SK-N-SH (cell line): ENCODE measurements at regions not wholly inside any gene's neighbourhood (a gene's known extent, or its start where the extent isn't known, plus 50 kb on each side); places are given as distances from the start of the nearest gene placed in this dataset.
A peak's percentile ranks its signal among the peaks of the same experiment; 100 is the strongest.

Experiments
- CTCF ChIA-PET: fragments of 300-600, 350-600 bp; formaldehyde crosslinking; extraction: SDS; loops from one replicate; lab custom pipeline; 2021; lab: Yijun Ruan, JAX
- POLR2A ChIA-PET: fragments of 350-600 bp; sonication (Branson Sonifier 250); formaldehyde crosslinking; extraction: SDS; loops from one replicate; lab custom pipeline; 2020; ENCODE audit warnings: antibody characterized with exemption, inconsistent platforms; lab: Yijun Ruan, JAX
- DNase-seq: peaks from one replicate; pipeline ENCODE4 v3.0.0; 2012
- H2AFZ ChIP-seq: fragments of 200-600 bp; sonication (generic); 2 replicates; pipeline ENCODE4 v1.8.1; 2016; ENCODE audit warnings: antibody characterized with exemption, mild to moderate bottlenecking, low read depth
- H3F3A ChIP-seq: fragments of 200-600 bp; sonication (generic); replicated peaks from 2 replicates; pipeline ENCODE3; 2016; ENCODE audit warnings: antibody characterized with exemption, mild to moderate bottlenecking; ENCODE audit not compliant: insufficient read depth
- H3K27ac ChIP-seq, 2 experiments: fragments of 200-500 bp in 1 of 2; fragments of 200-600 bp in 1 of 2; sonication (Bioruptor generic) in 1 of 2; sonication (generic), shearing (Covaris generic) in 1 of 2; 2 replicates each; pipeline versions ENCODE4 v1.5.1 to v1.6.1; 2014 to 2016; ENCODE audit warnings: low read depth in 2 of 2, inconsistent platforms in 1 of 2, low read length in 1 of 2, mild to moderate bottlenecking in 1 of 2, mixed read lengths in 1 of 2
- H3K27me3 ChIP-seq: fragments of 200-600 bp; sonication (generic), shearing (Covaris generic); 2 replicates; pipeline ENCODE4 v1.6.1; 2016; ENCODE audit warnings: mixed run types; ENCODE audit not compliant: insufficient read depth
- H3K36me3 ChIP-seq, 2 experiments: fragments of 200-500 bp in 1 of 2; fragments of 200-600 bp in 1 of 2; sonication (Bioruptor generic) in 1 of 2; sonication (generic) in 1 of 2; replicated peaks in 1 of 2; 2 replicates each; pipeline versions ENCODE3 to v1.5.1; 2014 to 2016; ENCODE audit warnings: low read length in 1 of 2, mild to moderate bottlenecking in 1 of 2; ENCODE audit not compliant: insufficient read depth in 2 of 2, control insufficient read depth in 1 of 2
- H3K4me1 ChIP-seq, 2 experiments: fragments of 200-500 bp in 1 of 2; fragments of 200-600 bp in 1 of 2; sonication (Bioruptor generic) in 1 of 2; sonication (generic), shearing (Covaris generic) in 1 of 2; 2 replicates each; pipeline versions ENCODE4 v1.5.1 to v1.6.1; 2014 to 2016; ENCODE audit warnings: low read depth in 1 of 2, low read length in 1 of 2, mixed run types in 1 of 2; ENCODE audit not compliant: insufficient read depth in 2 of 2, control insufficient read depth in 1 of 2
- H3K4me2 ChIP-seq: fragments of 200-600 bp; sonication (generic), shearing (Covaris generic); 2 replicates; pipeline ENCODE4 v1.6.1; 2017; ENCODE audit warnings: mixed run types
- H3K4me3 ChIP-seq, 2 experiments: fragments of 200-500 bp in 1 of 2; fragments of 200-600 bp in 1 of 2; sonication (Bioruptor generic) in 1 of 2; sonication (generic), shearing (Covaris generic) in 1 of 2; 2 replicates each; pipeline versions ENCODE4 v1.5.1 to v1.8.1; 2014 to 2016; ENCODE audit warnings: low read depth in 2 of 2, inconsistent platforms in 1 of 2, low read length in 1 of 2, mild to moderate bottlenecking in 1 of 2, mixed read lengths in 1 of 2, moderate library complexity in 1 of 2
- H3K79me2 ChIP-seq: fragments of 200-600 bp; sonication (generic); 2 replicates; pipeline ENCODE4 v1.8.1; 2017; ENCODE audit warnings: mild to moderate bottlenecking; ENCODE audit not compliant: insufficient read depth
- H3K9ac ChIP-seq: fragments of 200-600 bp; sonication (generic); 2 replicates; pipeline ENCODE4 v1.6.1; 2017; ENCODE audit warnings: mixed run types
- H3K9me2 ChIP-seq: fragments of 200-600 bp; sonication (generic); 2 replicates; pipeline ENCODE4 v1.6.1; 2017; ENCODE audit warnings: mixed run types
- H3K9me3 ChIP-seq: fragments of 200-600 bp; sonication (generic); 2 replicates; pipeline ENCODE4 v1.6.1; 2017; ENCODE audit warnings: mixed run types, mild to moderate bottlenecking, moderate library complexity
- H4K20me1 ChIP-seq: fragments of 200-600 bp; sonication (generic); 2 replicates; pipeline ENCODE4 v1.6.1; 2017; ENCODE audit warnings: mild to moderate bottlenecking, mixed run types; ENCODE audit not compliant: insufficient read depth
- EZH2phosphoT487 ChIP-seq: fragments of 200-600 bp; sonication (generic); IDR thresholded peaks from 2 replicates; pipeline ENCODE4 v1.6.1; 2017; ENCODE audit warnings: low read depth, mixed run types, mild to moderate bottlenecking, antibody characterized with exemption, moderate library complexity, borderline replicate concordance
- FOSL2 ChIP-seq: IDR thresholded peaks from 2 replicates; pipeline ENCODE4 v1.4.0; 2012; ENCODE audit warnings: low read depth, mild to moderate bottlenecking, moderate library complexity, borderline replicate concordance
- GABPA ChIP-seq: IDR thresholded peaks from 2 replicates; pipeline ENCODE4 v1.4.0; 2012; ENCODE audit warnings: low read depth, mild to moderate bottlenecking
- IRF3 ChIP-seq: fragments of 150-350 bp; IDR thresholded peaks from 2 replicates; pipeline ENCODE4 v1.6.1; 2016; ENCODE audit warnings: mild to moderate bottlenecking, low read depth, low read length
- MEF2A ChIP-seq: IDR thresholded peaks from 2 replicates; pipeline ENCODE4 v1.4.0; 2012; ENCODE audit warnings: low read depth, borderline replicate concordance
- MXI1 ChIP-seq: IDR thresholded peaks from 2 replicates; pipeline ENCODE4 v1.6.1; 2012; ENCODE audit warnings: mild to moderate bottlenecking, low read depth, low read length, improper control_type of control experiment
- RAD21 ChIP-seq: IDR thresholded peaks from 2 replicates; pipeline ENCODE4 v1.6.1; 2012; ENCODE audit warnings: mild to moderate bottlenecking, low read length
- RCOR1 ChIP-seq: fragments of 150-350 bp; IDR thresholded peaks from 2 replicates; pipeline ENCODE4 v1.6.1; 2017; ENCODE audit warnings: antibody characterized with exemption, low read length
- SIN3A ChIP-seq: IDR thresholded peaks from 2 replicates; pipeline ENCODE4 v1.6.1; 2012; ENCODE audit warnings: low read depth, mild to moderate bottlenecking, low read length, moderate library complexity, borderline replicate concordance
- USF1 ChIP-seq: IDR thresholded peaks from 2 replicates; pipeline ENCODE4 v1.4.0; 2012; ENCODE audit warnings: low read depth, borderline replicate concordance
- YY1 ChIP-seq: IDR thresholded peaks from 2 replicates; pipeline ENCODE4 v1.4.0; 2012; ENCODE audit warnings: low read depth, mild to moderate bottlenecking
- WGBS: methylation state at CpG from one replicate; pipeline ENCODE4 v1.1.6; 2017; ENCODE audit warnings: low lambda C conversion rate; 5-methylcytosine and 5-hydroxymethylcytosine counted together

DNA sequence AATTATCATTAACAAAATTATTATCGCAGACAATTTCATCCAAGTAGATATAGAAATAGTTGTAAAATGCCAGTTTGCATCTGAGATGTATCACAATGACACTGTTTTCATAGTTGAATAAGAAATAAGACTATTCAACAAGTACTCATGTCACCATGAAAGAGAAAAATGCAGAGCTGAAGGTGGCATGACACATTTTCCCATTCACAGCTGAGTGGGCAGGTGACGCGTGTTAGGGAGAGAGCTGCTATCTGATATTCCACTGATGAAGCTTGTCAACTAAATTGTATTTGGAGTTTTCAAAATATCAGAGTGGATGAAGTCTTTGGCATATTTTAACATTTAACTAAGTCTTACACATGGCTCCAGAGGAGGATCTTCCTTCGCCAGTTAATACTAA, 70.3 kb upstream of the HDAC9 start:
- TF ChIP-seq RAD21 (no peak), EZH2phosphoT487 (no peak), GABPA (no peak), IRF3 (no peak), USF1 (no peak), MEF2A (no peak), FOSL2 (no peak), RCOR1 (no peak), MXI1 (no peak), YY1 (no peak)
- Histone ChIP-seq H3K27ac (no peak overlapping the region), H3K9me2 (no peaks in the 10 kb centered on the region), H3K4me3 (no peak overlapping the region), H2AFZ (no peak overlapping the region), H3K27me3 (no peaks in the 10 kb centered on the region), H3K9ac (no peak overlapping the region), H4K20me1 (no peaks in the 10 kb centered on the region), H3K4me2 (no peak overlapping the region), H3F3A (peaks cover 6% of the 10 kb centered on the region), H3K4me1 (peaks cover 9 to 28% of the 10 kb centered on the region in 2 experiments; a peak in 3 of 4 replicates), H3K9me3 (no peaks in the 10 kb centered on the region), H3K79me2 (no peaks in the 10 kb centered on the region), H3K36me3 (no peaks in the 10 kb centered on the region)
- 92% methylated on average over 4 of the region's 4 CpGs for WGBS
- CTCF ChIA-PET = interaction anchor here (0.6 kb wide), 1 partner anchor 129 kb away, joined by 3 read pairs; no protein-coding TSS in a partner anchor
- POLR2A ChIA-PET = no interaction called here
- DNase-seq = no peak

GRCh38 chr7:18425838-18426445, 69.6 kb upstream of the HDAC9 start:
- POLR2A ChIA-PET = no interaction called here

More at GRCh38 chr7:18425838-18426445, 69.6 kb upstream of the HDAC9 start:
- H3F3A ChIP-seq = peaks cover 6% of the 10 kb centered on the region
- peak overlapping the region in 1 of 2 experiments; percentile 20; a peak in 2 of 4 replicates for H3K27ac ChIP-seq
- no peak overlapping the region for H3K4me3 ChIP-seq
- TF ChIP-seq RAD21 (no peak), MEF2A (no peak), SIN3A (no peak)
- no peaks in the 10 kb centered on the region for H3K79me2 ChIP-seq
- H2AFZ ChIP-seq = 0 out of 2 replicates have a peak overlapping the region, but pooled peaks have one; percentile 3
- H3K9me3 ChIP-seq = no peaks in the 10 kb centered on the region
- peaks cover 4 to 24% of the 10 kb centered on the region in 2 experiments; a peak in 2 of 4 replicates for H3K4me1 ChIP-seq
- no peaks in the 10 kb centered on the region for H3K36me3 ChIP-seq
- peak overlapping the region; percentile 22; the same call in 1 of the 2 replicates for H3K4me2 ChIP-seq
- CTCF ChIA-PET = interaction anchor here (0.9 to 1.1 kb wide), 2 partner anchors 11 to 17 kb away, joined by 3 read pairs; no protein-coding TSS in a partner anchor
- no peaks in the 10 kb centered on the region for H3K9me2 ChIP-seq
- H3K9ac ChIP-seq = no peak overlapping the region
- DNase-seq = no peak
- no peaks in the 10 kb centered on the region for H4K20me1 ChIP-seq
- 87% methylated on average over 5 of the region's 5 CpGs for WGBS
- no peaks in the 10 kb centered on the region for H3K27me3 ChIP-seq
